ENCODE measurements at regions not wholly inside any gene's neighbourhood (a gene's known extent, or its start where the extent isn't known, plus 50 kb on each side); places are given as distances from the start of the nearest gene placed in this dataset.
"Not testable (repeated sequence)": the region's sequence is repeated elsewhere in the genome, so short reads cannot be mapped to it uniquely, and the experiment has no call there.

DNA sequence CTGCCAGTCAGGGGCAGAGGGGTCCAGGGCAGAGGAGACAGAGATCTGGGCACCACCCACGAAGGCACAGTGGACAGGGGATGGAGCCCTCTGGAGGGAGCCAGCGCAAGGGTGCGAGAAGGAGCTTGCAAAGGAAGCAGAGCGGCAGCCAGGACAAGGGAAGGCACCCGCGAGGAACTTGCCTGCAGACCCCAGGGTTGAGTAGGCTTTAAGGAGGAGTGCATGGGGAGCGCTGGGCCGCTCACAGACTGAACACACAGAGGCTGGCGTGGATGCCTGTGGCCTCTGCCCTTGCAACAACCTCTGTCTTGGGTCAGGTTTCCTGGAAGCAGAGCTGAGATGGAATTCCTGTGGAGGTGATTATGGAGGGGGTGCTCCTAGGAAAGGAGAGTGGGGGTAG lies 374.4 kb downstream of the CNTNAP3B start:
- DNase-seq (ENCODE audit: low spot score) = peak; percentile 0

DNA sequence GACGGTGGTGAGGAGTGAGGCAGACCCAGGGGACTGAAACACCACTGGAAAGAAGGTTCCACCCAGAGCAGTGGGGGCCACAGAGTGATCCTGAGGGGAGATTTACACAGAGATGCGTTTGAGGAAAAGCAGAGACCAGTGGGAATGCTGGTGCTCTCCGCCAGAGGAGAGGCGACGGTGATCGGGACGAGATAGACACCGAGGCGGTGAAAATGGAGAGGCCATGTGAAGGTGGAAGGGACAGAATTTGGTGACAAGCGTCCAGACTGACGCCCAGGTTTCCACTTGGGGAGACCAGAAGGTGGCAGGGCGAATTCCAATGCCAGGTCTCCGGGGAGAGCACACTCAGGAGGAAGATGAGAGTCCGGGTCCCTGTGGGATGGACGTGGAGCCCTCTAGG lies 374.8 kb downstream of the CNTNAP3B start:
- peak; percentile 0 for DNase-seq (ENCODE audit: low spot score)

DNA sequence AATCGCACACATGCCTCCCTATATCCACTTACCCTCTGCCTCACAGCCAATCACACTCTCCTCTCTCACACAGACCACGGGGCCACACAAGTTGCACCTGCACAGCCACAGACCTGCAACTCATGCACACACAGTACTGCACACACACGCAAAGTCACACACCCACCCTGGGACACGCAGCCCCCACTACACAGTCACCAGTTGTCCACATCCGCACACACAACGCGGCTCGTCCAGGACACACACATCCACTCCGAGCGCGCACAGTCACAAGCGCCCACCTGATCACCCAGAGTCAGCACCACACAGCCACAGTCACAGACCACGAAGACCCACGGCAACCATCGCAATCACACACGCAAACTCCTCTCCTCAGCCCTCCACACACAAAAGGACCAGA lies 387.3 kb downstream of the CNTNAP3B start:
- not testable (repeated sequence) for DNase-seq (ENCODE audit: low spot score)

DNA sequence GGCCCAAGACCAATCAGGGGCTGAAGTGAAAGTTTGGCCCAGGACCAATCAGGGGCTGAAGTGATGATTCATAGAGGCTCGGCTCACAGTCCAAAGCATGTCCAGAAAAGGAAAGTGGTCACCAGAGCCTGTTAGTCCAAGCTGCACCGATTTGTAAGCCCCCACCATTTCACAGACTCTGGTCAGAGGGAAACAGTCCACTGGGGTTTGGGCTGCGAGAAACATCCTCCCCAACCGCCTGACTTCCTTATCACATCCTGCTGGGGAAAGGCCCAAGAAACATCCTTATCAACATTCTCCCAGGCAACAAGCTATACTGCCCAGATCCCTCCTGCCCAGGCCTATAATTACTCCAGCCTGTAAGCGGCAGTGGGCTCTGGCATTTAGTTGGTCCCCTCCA lies 388.1 kb downstream of the CNTNAP3B start:
- not testable (repeated sequence) for DNase-seq (ENCODE audit: low spot score)

DNA sequence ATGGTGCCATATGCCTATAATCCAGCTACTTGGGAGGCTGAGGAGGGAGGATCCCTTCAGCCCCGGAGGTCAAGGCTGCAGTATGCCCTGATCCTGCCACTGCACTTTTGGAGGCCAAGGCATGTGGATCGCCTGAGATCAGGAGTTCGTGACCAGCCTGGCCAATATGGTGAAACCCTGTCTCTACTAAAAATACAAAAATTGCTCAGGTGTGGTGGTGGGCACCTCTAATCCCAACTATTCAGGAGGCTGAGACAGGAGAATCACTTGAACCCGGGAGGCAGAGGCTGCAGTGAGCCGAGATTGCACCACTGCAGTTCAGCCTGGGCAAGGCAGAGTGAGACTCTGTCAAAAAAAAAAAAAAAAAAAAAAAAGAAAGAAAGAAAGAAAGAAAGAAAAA lies 390.5 kb downstream of the CNTNAP3B start:
- peak; percentile 1 for DNase-seq (ENCODE audit: low spot score)

DNA sequence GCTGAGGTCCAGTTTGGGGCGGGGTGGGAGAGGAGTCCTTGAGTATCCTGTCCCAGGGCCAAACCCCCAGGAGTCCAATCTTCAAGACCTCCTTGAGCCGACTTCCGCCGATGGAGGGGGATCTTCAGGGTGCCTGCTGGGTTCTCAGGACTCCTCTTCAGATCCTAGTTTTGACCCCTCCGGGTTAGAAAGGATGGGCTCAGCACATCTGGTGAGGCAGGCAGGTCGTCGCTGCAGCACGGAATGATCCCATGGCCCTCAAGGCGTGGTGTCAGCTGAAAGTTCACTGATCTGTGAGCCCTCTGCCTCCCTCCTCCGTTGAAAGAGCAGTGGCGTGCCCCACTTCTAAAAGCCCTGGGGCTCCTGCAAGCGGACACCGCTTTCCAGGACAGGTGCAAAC lies 430.0 kb downstream of the CNTNAP3B start:
- DNase-seq (ENCODE audit: low spot score) = not testable (repeated sequence)

DNA sequence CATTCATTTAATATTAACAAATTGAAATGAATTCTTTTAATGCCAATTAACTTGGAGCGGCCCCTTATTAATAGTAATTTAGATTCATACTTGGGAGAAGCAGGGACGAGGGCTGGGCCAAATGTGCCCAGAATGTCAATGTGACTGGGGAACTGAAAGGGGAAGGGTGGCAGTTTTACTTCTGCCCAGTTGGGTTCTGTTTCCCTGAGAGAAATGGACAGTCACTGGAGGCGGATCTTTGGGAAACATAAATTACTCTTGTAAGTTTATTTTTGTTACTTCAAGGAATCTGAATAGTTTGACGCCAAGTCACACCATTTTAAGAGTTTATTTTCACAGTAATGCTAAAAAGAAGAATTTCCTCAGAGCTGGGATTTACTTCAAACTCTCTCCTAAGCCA lies 432.1 kb downstream of the CNTNAP3B start:
- DNase-seq (ENCODE audit: low spot score) = peak; percentile 0

DNA sequence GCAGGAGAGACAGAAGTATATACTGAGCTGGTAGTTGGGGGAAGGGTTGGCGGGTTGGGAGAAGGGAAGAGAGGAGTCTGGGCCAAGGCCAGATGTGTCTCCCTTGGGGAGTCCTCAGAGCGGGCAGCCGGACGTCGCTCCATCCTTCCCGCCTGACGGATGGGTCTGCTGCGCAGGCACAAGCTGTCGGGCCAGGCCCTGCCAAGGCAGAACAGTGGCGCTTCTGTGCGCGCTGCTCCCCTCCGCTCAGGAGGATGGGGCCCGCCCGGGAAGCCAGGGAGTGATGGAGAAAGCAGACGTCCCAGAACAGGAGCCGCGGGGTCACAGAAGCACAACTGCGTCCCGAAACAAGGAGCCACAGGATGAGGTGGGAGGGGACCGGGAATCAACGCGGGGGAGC lies 449.9 kb downstream of the CNTNAP3B start:
- not testable (repeated sequence) for DNase-seq (ENCODE audit: low spot score)

DNA sequence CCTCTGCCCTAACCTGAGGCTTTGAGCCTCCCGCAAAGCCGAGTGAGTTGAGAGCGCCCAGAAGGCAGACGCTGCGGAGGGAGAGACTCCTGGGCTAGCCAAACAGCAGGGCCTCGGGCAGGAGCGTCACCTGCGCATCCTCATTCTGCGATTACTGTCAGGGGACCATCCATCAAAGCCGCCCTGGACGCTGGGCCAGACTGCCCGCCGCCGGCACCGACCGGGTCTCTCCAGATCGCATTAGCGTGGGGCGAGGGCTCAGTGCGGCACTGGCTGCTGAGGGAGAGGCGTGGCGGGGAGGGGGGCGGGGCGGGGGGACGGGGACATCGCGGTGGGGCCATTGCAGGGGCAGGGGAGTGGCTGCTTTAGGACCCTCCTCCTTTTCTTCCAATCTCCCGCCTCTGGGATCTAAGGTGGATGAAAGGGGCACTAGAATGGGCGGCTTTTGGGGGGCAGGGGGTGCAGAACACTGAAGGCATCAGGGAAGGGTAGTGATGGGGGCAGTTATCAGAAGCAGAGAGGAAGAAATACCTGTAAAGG lies 465.7 kb downstream of the CNTNAP3B start:
- peak; percentile 2 for DNase-seq (ENCODE audit: low spot score)

DNA sequence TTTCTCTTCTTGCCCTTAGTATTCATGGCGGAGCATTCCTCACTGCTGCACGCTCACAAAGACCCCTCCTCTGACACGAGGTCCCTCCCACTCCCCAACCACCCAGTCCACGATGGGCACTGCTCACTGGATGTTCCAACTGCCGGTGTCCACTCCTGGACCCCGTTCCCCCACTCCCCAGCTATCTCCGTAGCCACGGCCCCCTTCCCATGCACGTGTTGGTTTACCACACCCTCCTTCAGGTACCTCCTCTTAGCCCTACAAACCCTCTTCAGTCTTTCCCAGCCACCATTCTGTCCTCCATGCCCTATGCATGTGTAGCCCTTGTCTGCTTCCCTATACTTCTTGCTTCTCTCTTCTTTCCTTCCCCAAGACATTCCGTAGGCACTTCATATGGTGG lies 469.6 kb upstream of the ZNG1F start:
- DNase-seq (ENCODE audit: low spot score) = peak; percentile 2

DNA sequence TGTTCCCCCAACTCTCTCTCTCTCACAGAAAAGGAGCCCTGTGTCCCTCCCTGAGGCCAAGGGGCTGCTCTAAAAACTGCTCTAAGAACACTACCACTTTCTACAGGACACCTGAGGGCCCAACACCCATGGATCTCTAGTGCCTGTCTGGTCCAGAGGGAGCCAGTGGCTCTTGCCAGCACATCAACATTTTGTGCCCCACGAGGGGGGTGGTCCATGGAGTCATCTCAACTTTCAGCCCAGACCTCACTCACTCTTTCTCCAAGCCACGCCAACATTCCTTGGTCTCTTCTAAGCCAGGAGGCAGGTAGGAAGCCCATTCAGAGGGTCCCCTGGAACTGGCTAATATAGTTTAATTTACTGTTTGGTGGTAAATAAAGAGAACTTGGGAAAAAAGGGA lies 469.0 kb upstream of the ZNG1F start:
- peak; percentile 1 for DNase-seq (ENCODE audit: low spot score)

DNA sequence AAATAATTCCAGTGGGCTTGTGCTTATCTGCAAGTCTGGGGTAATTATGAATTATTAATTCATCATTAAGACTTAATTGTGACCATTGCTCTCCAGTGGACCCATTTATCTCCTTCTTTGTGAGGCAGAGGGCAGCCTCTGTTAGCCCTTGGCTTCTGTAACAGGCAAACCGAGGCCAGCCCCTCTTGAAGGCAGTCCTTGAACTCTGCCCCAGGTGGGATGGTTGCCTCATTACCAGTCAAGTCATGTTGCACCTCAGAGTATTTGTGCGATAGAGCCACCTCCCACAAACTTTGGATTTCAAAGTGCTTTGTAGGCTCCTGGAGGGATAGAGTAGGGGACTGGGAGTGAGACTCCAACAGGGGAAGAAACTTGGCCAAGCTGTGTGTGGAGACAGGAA lies 468.0 kb upstream of the ZNG1F start:
- not testable (repeated sequence) for DNase-seq (ENCODE audit: low spot score)

DNA sequence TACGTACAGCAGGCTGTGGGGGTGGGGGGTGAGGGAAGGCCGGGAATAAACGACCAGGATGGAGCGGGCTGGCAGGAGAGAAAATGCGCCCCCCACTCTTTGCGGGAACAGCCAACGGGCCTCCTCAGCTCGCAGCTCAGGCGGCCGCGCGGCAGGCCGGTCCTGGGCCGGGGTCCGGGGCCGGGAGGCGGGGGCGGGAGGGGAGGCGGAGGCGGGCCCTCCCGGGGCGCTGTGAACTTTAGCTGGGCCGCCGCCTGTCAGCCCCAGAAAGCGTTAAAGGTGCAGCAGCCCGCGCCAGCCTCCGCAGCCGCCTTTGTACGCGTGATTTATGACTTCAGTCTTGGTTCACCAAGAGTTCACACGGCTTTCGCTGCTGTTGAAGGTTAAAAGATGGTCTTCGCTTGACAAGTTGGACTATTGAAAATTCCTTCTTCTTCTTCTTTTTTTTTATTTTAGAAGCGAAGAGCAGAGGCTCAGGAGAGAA lies 466.0 kb upstream of the ZNG1F start:
- DNase-seq (ENCODE audit: low spot score) = not testable (repeated sequence)

DNA sequence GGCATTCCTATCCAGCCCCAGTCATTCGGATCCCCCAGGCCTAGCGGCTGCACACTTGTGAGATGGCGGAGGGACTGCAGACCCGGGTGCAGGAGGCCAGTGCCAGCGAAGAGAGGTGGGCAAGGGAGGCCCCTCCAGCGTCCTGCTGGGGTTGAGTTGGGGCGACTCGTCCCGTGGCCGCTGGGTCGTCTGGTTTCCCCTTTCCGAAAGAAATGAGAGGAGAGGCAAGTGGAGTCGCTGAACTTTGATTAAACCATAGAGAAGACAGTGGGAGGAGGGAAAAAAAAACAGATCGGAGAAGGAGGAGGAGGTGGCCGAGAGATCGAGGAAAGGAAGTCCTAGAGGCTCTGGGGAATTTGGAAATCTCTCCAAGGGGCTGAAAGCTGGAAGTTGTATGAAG lies 465.2 kb upstream of the ZNG1F start:
- DNase-seq (ENCODE audit: low spot score) = peak; percentile 0

DNA sequence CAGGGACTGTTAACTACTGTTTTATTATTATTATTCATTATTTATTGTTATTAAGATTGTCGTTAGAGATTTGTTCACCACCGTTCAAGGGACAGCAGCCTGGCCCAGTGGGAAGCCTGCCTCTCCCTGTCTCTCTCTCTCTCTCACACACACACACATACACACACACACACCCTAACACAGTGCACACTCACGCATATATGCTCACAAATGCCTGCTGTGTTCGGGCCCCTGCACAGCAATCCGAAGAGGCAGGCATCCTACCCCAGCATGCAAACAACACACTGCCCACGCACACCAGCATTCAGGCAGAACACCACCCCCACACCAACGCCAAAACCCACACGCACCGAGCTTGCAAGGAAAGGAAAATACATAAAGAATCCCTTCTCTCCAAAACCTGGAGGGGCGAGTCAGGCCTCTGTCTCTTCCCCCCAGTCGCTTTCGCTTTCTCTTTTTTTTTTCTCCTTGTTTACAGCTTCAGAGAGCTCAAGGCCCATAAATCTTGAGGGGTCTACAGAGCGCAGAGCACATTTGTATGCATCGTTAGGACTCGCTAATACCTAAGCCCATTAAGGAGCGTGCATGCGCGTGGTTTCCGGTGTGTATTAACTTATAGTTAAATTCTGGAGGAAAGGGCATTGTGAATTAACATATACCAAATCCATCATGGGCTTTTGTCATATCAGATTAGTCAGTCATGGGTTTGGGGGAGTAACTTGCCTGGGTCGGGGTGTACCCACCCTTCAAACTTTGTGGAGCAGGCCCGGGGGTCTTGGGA lies 464.6 kb upstream of the ZNG1F start:
- DNase-seq (ENCODE audit: low spot score) = not testable (repeated sequence)

DNA sequence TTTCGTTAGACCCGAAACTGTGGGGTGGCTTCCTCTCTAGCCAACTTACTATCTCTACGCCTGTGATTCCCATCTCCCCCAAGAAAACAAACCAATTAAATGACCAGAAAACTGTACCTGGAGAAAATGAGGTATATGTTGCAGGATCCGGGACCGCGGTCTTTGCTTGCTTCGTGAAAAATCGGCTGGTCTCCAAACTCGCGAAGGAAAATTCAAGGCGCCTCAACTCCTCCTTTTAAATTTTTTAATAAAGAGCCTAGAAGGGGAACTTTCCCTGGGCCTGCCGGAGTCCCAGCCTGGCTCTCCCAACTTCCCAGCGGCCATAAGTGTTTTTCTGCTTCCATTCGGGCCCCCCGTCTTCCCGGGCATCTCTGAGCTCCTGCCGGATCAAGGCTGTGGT lies 463.7 kb upstream of the ZNG1F start:
- DNase-seq (ENCODE audit: low spot score) = not testable (repeated sequence)

DNA sequence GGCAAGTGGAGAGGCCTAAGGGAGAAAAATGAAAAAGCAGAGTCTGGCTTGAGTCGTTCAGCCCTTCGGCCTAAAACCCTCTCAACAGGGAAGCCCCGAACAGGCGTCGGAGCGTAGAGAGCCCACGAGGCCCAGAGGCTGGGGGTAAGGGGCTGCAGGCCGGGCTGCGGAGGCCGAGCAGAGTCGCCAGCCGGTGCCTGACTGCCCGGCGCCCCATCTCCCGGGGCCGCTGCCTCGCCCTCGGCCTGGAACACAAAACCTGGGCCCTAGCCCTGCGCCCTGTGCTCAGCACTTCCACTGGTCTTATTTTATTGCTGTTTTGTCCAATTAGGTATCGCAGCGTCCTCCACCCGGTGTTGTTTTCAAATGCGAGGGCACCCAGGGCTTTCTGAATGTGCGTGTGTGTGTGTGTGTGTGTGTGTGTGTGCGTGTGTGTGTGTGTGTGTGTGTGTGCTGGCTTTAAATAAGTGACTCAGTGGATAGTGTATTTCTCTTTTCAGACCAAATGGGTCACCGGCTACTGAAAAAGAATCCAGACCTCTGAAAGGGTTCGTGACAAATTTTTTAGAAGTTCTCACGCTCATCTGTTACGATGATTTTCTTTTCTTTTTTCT lies 463.1 kb upstream of the ZNG1F start:
- DNase-seq (ENCODE audit: low spot score) = not testable (repeated sequence)

DNA sequence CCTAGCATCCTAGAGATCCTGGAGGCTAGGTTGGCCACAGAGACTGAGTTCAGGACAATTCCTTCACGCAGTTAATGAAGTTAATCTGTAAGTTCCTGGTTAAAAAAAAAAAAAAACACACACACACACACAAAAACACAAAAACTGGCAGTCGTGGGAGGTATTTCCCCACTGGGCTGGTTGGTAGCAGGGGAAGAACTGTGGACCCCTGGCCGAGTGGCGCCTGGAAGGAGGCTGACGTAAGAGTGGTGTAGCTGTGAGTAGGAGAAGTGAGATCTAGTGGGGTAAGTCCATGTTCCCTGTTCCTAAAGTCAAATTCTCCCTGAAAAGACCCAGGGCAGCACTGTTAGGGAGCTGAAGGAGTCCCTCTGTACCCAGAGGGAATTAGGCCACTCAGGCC lies 461.0 kb upstream of the ZNG1F start:
- DNase-seq (ENCODE audit: low spot score) = not testable (repeated sequence)

DNA sequence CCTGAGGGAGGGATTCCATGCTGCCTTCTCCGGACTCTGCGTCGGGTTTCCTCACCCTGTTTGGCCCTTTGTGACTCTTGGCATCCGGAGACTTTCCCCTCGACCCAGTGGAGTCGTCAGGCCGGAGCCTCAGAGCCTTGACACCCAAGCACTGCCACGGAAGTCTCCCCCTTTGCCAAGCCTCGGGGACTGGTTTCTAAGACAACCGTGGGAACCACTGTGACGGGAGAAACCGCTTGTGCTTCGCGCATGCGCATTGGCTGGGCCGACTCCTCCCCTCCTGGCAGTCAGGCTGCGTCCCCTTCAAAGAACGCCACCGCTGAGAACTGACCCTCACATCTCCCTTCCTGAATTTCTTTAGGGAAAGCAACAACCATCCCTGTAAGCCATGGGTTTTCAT lies 459.4 kb upstream of the ZNG1F start:
- not testable (repeated sequence) for DNase-seq (ENCODE audit: low spot score)

DNA sequence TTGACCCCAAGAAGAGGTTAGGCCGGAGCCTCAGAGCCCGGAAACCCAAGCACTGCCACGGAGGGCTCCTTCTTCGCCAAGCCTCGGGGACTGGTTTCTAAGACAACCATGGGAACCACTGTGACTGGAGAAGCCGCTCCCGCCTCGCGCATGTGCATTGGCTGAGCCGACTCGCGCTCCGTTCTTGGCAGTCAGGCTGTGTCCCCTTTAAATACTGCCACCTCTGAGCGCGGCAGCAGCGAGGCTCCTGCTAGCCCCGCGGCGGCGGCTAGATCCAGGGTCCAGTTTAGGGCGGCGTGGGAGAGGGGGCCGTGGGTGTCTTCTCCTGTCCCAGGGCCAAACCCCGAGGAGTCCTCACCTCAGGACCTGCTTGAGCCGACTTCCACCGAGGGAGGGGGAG lies 457.1 kb upstream of the ZNG1F start:
- DNase-seq (ENCODE audit: low spot score) = peak; percentile 1

DNA sequence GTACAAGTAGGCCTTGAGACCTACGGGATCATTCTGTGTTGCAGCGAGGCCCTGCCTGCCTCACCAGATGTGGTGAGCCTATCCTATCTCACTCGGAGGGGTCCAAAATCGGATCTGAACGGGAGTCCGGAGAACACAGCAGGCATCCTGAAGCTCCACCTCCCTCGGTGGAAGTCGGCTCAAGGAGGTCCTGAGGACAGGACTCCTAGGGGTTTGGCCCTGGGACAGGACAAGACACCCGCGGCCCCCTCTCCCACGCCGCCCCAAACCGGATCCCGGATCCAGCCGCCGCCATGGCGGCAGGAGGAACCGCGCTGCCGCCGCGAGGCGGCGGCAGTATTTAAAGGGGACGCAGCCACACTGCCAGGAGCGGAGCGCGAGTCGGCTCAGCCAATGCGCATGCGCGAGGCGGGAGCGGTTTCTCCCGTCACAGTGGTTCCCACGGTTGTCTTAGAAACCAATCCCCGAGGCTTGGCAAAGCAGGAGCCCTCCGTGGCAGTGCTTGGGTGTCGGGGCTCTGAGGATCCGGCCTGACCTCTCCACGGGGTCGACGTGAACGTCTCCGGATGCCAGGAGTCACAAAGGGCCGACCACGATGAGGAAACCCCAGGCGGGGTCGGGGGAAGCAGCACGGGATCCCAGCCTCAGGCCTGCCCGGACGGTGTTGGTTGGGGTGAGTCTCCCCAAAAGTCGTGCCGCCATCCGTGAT lies 454.6 kb upstream of the ZNG1F start:
- DNase-seq (ENCODE audit: low spot score) = peak; percentile 69

DNA sequence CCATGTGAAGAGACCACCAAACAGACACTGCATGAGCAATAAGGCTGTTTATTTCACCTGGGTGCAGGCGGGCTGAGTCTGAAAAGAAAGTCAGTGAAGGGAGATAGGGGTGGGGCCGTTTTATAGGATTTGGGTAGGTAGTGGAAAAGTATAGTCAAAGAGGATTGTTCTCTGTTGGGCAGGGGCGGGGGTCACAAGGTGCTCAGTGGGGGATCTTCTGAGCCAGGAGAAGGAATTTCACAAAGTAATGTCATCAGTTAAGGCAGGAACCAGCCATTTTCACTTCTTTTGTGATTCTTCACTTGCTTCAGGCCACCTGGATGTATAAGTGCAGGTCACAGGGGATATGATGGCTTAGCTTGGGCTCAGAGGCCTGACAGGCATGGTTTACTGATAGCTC lies 444.6 kb upstream of the ZNG1F start:
- not testable (repeated sequence) for DNase-seq (ENCODE audit: low spot score)
